ENCODE measurements at regions not wholly inside any gene's neighbourhood (a gene's known extent, or its start where the extent isn't known, plus 50 kb on each side); places are given as distances from the start of the nearest gene placed in this dataset.

DNA sequence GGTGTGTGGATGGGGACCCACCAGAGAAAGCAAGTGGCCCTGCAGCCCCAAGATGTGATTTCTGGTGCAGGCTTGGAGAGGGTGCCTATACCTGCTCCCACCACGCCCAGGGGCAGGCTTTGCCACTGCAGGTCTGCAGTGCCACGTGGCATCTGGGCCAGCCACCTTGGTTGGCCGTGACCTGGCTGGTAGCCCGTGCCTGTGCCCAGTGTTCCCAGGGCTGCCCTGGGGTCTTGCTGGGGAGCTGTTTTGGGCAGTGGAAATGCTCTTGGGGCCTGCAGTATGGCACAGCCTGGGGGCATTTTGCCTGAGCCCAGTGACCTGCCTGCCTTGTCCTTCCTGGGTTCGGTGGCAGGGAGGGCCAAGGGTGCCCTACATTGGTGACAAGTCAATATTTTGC lies 203.4 kb downstream of the UBE3A start (continued):
- TF ChIP-seq EP300 (IDR thresholded peaks at IDR 0.05; ENCODE audit: borderline replicate concordance in 1 of 2, low read depth in 1 of 2, low read length in 1 of 2) (no peak), TCF12 (IDR thresholded peaks at IDR 0.05) (no peak), RAD21 (IDR thresholded peaks at IDR 0.05; ENCODE audit: low read length) (no peak), RFX5 (IDR thresholded peaks at IDR 0.05; ENCODE audit: low read length) (no peak)

DNA sequence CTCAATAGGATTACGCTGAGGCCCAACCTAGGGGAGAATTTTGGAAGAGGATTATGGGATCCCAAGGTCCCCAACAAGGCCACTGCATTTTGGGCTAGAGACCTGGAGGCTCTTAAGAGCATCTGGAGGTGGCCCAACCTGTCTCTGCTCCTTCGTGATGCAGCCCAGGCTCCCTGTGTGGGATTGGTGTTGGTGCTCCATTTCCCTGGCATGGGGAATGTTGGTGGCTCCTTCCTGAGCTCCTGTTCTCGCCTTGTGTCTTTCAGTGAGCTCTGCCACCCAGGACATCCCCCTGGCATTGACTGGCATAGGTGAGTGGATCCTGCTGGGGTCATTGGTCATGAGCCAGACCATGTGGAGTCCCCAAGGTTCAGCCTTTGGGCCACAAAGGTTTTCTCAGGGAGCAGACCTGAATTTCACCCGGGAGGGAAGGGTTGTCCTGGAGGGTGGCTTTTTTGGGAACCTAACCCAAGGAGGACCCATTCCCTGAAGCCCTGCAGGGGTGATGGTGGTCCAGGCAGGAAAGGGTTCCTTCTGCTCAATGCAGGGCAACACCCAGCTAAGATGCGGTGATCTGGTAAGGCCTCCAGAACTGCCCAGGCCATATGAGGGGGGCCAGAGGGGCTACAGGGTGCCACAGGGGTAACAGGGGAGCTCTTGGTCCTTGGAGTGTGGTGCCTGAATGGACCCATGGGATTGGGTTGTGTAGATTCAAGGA lies 202.5 kb downstream of the UBE3A start:
- H3K27me3 ChIP-seq (ENCODE audit: insufficient read depth) = no peaks in the 10 kb centered on the region
- no peaks in the 10 kb centered on the region for H3K79me2 ChIP-seq (ENCODE audit: insufficient read depth)
- no peak overlapping the region for H3K4me2 ChIP-seq
- 23% methylated on average over 4 of the region's 5 CpGs for WGBS (ENCODE audit: low lambda C conversion rate)
- H3K9me3 ChIP-seq = no peaks in the 10 kb centered on the region
- no peaks in the 10 kb centered on the region for H3K36me3 ChIP-seq (replicated peaks in 1 of 2; ENCODE audit: control insufficient read depth in 1 of 2, insufficient read depth in 2 of 2, low read length in 1 of 2)
- H3F3A ChIP-seq (replicated peaks; ENCODE audit: insufficient read depth) = no peaks in the 10 kb centered on the region
- DNase-seq = no peak
- H4K20me1 ChIP-seq (ENCODE audit: insufficient read depth) = no peaks in the 10 kb centered on the region
- no peak overlapping the region for H3K27ac ChIP-seq (ENCODE audit: low read depth in 2 of 2, low read length in 1 of 2)
- H3K4me1 ChIP-seq (ENCODE audit: control insufficient read depth in 1 of 2, insufficient read depth in 2 of 2, low read depth in 1 of 2, low read length in 1 of 2) = no peaks in the 10 kb centered on the region
- H3K9ac ChIP-seq = no peak overlapping the region
- TF ChIP-seq, protein P1, sequence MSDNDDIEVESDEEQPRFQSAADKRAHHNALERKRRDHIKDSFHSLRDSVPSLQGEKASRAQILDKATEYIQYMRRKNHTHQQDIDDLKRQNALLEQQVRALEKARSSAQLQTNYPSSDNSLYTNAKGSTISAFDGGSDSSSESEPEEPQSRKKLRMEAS (IDR thresholded peaks at IDR 0.05; ENCODE audit: low read depth) = no peak
- TF ChIP-seq JUND (IDR thresholded peaks at IDR 0.05) (no peak), MXI1 (IDR thresholded peaks at IDR 0.05; ENCODE audit: low read depth, low read length) (no peak), ELF1 (IDR thresholded peaks at IDR 0.05) (no peak)
- TF ChIP-seq, protein P2, sequence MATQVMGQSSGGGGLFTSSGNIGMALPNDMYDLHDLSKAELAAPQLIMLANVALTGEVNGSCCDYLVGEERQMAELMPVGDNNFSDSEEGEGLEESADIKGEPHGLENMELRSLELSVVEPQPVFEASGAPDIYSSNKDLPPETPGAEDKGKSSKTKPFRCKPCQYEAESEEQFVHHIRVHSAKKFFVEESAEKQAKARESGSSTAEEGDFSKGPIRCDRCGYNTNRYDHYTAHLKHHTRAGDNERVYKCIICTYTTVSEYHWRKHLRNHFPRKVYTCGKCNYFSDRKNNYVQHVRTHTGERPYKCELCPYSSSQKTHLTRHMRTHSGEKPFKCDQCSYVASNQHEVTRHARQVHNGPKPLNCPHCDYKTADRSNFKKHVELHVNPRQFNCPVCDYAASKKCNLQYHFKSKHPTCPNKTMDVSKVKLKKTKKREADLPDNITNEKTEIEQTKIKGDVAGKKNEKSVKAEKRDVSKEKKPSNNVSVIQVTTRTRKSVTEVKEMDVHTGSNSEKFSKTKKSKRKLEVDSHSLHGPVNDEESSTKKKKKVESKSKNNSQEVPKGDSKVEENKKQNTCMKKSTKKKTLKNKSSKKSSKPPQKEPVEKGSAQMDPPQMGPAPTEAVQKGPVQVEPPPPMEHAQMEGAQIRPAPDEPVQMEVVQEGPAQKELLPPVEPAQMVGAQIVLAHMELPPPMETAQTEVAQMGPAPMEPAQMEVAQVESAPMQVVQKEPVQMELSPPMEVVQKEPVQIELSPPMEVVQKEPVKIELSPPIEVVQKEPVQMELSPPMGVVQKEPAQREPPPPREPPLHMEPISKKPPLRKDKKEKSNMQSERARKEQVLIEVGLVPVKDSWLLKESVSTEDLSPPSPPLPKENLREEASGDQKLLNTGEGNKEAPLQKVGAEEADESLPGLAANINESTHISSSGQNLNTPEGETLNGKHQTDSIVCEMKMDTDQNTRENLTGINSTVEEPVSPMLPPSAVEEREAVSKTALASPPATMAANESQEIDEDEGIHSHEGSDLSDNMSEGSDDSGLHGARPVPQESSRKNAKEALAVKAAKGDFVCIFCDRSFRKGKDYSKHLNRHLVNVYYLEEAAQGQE (IDR thresholded peaks at IDR 0.05; ENCODE audit: low read depth, low read length) = no peak
- H3K9me2 ChIP-seq = no peaks in the 10 kb centered on the region
- ChIA-PET CTCF (no interaction called here), POLR2A (no interaction called here)
- no peak overlapping the region for H3K4me3 ChIP-seq (ENCODE audit: low read depth in 2 of 2, low read length in 1 of 2)
- H2AFZ ChIP-seq (ENCODE audit: low read depth) = no peak overlapping the region

DNA sequence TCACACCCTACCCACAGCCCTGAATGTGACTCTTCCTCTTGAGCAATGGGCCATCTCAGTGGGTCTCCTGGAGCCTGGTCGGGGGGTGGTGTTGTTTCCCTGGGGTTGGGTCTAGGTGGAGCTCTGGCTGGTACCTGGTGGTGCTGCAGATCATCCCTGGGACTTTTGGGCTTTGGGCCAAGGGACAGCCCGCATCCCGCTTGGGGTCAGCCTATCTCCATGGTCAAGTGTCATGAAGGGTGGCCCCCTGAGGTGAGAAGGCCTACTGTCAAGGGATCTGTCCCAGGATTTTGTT lies 202.0 kb downstream of the UBE3A start:
- Histone ChIP-seq H3K27me3 (ENCODE audit: insufficient read depth) (no peaks in the 10 kb centered on the region), H3K9ac (no peak overlapping the region), H3K27ac (ENCODE audit: low read depth in 2 of 2, low read length in 1 of 2) (no peak overlapping the region), H3K9me3 (no peaks in the 10 kb centered on the region), H3K9me2 (no peaks in the 10 kb centered on the region), H3F3A (replicated peaks; ENCODE audit: insufficient read depth) (no peaks in the 10 kb centered on the region), H3K4me3 (ENCODE audit: low read depth in 2 of 2, low read length in 1 of 2) (no peak overlapping the region), H3K79me2 (ENCODE audit: insufficient read depth) (no peaks in the 10 kb centered on the region), H4K20me1 (ENCODE audit: insufficient read depth) (no peaks in the 10 kb centered on the region), H3K4me1 (ENCODE audit: control insufficient read depth in 1 of 2, insufficient read depth in 2 of 2, low read depth in 1 of 2, low read length in 1 of 2) (no peaks in the 10 kb centered on the region), H3K4me2 (no peak overlapping the region), H2AFZ (ENCODE audit: low read depth) (no peak overlapping the region), H3K36me3 (replicated peaks in 1 of 2; ENCODE audit: control insufficient read depth in 1 of 2, insufficient read depth in 2 of 2, low read length in 1 of 2) (no peaks in the 10 kb centered on the region)
- TF ChIP-seq, protein P1 (IDR thresholded peaks at IDR 0.05; ENCODE audit: low read depth) = no peak
- TF ChIP-seq FOXM1 (IDR thresholded peaks at IDR 0.05; ENCODE audit: low read depth) (no peak), CHD2 (IDR thresholded peaks at IDR 0.05; ENCODE audit: low read length, partially characterized antibody) (no peak), EP300 (IDR thresholded peaks at IDR 0.05; ENCODE audit: borderline replicate concordance in 1 of 2, low read depth in 1 of 2, low read length in 1 of 2) (no peak), RFX5 (IDR thresholded peaks at IDR 0.05; ENCODE audit: low read length) (no peak)
- TF ChIP-seq, protein P3, sequence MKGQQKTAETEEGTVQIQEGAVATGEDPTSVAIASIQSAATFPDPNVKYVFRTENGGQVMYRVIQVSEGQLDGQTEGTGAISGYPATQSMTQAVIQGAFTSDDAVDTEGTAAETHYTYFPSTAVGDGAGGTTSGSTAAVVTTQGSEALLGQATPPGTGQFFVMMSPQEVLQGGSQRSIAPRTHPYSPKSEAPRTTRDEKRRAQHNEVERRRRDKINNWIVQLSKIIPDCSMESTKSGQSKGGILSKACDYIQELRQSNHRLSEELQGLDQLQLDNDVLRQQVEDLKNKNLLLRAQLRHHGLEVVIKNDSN (IDR thresholded peaks at IDR 0.05; ENCODE audit: borderline replicate concordance, low read depth) = no peak
- TF ChIP-seq, protein P4, sequence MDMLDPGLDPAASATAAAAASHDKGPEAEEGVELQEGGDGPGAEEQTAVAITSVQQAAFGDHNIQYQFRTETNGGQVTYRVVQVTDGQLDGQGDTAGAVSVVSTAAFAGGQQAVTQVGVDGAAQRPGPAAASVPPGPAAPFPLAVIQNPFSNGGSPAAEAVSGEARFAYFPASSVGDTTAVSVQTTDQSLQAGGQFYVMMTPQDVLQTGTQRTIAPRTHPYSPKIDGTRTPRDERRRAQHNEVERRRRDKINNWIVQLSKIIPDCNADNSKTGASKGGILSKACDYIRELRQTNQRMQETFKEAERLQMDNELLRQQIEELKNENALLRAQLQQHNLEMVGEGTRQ (IDR thresholded peaks at IDR 0.05; ENCODE audit: borderline replicate concordance, low read depth, low read length) = no peak
- CTCF ChIA-PET = no interaction called here
- WGBS (ENCODE audit: low lambda C conversion rate) = 0% methylated on average over 1 of the region's 3 CpGs
- POLR2A ChIA-PET = no interaction called here
- no peak for DNase-seq
